Breast epithelium (tissue), 4 donors: ENCODE measurements at regions not wholly inside any gene's neighbourhood (a gene's known extent, or its start where the extent isn't known, plus 50 kb on each side); places are given as distances from the start of the nearest gene placed in this dataset.

Source experiments
- DNase-seq, 2 donors: peaks; one replicate each; pipeline ENCODE4 v3.0.0-alpha.2; 2019; ENCODE audit warnings: low spot score in 2 of 2
- H3K27ac ChIP-seq, 2 donors: fragments of 200-600 bp; sonication (generic) in 1 of 2; one replicate each; pipeline ENCODE4 v1.5.1; 2016 to 2019; ENCODE audit warnings: mild to moderate bottlenecking in 1 of 2
- H3K27me3 ChIP-seq, 2 donors: fragments of 200-600 bp; sonication (generic) in 1 of 2; one replicate each; pipeline versions ENCODE4 v1.5.1 to v1.6.0; 2017 to 2019; ENCODE audit warnings: control low read depth in 1 of 2, mild to moderate bottlenecking in 1 of 2
- H3K36me3 ChIP-seq: fragments of 200-600 bp; one replicate; pipeline ENCODE4 v1.5.1; 2019
- H3K4me1 ChIP-seq, 2 donors: fragments of 200-600 bp; sonication (generic); one replicate each; pipeline ENCODE4 v1.5.1; 2016 to 2019; ENCODE audit warnings: control low read depth in 1 of 2
- H3K4me3 ChIP-seq, 3 donors: fragments of 200-600 bp; sonication (generic); 1 replicate in 2 of 3; 2 replicates in 1 of 3; pipeline ENCODE4 v1.5.1; 2016 to 2019; ENCODE audit warnings: mild to moderate bottlenecking in 3 of 3, moderate library complexity in 2 of 3
- H3K9me3 ChIP-seq, 2 donors: fragments of 200-600 bp; sonication (generic) in 1 of 2; one replicate each; pipeline ENCODE4 v1.5.1; 2016 to 2019; ENCODE audit warnings: control low read depth in 1 of 2
- CTCF ChIP-seq, 3 donors: fragments of 450-650 bp; IDR thresholded peaks; one replicate each; pipeline ENCODE4 v1.5.1; 2016 to 2017; ENCODE audit warnings: antibody characterized with exemption in 3 of 3, mild to moderate bottlenecking in 3 of 3, moderate library complexity in 3 of 3
- POLR2A ChIP-seq: fragments of 450-650 bp; IDR thresholded peaks from one replicate; pipeline ENCODE4 v1.6.1; 2016; ENCODE audit warnings: antibody characterized with exemption, mild to moderate bottlenecking, moderate library complexity
- POLR2AphosphoS5 ChIP-seq, 3 donors: sonication (generic); formaldehyde crosslinking; IDR thresholded peaks; one replicate each; pipeline ENCODE4 v1.6.1; 2017; ENCODE audit warnings: antibody characterized with exemption in 3 of 3
- intact Hi-C: fragments of 100-400 bp; cut with DNase I; formaldehyde crosslinking; loops from one replicate; pipeline ENCODE4 v1.15.1; 2023; ENCODE audit warnings: low total_unique reads

DNA sequence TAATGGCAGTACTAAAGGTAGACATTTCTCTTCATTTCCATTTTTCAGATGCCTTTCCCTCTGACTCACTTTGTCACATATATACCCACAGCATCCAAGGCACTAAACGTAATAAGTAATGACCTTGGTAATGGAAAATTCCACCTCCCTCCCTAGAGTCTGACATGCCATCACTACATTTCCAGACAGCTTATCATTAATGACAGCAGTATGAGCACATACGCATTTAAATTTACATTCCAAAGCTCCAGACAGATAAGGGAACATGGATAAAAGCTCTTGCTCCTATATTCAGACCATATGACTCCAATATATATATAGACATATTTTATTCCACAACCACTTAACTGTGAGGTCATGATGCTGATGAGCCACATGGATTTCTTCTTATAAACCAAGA, 191.7 kb upstream of the GORAB start:
- Histone ChIP-seq H3K27me3 (no peaks in the 10 kb centered on the region), H3K4me3 (no peak overlapping the region), H3K9me3 (no peaks in the 10 kb centered on the region), H3K4me1 (no peaks in the 10 kb centered on the region), H3K27ac (no peak overlapping the region), H3K36me3 (no peaks in the 10 kb centered on the region)
- TF ChIP-seq CTCF (IDR thresholded peaks at IDR 0.05), result no peak
- TF ChIP-seq POLR2A, result no peak
- no peak for TF ChIP-seq POLR2AphosphoS5 (IDR thresholded peaks at IDR 0.05)
- DNase-seq, result no peak
- intact Hi-C loops, result no loop called here

- Histone ChIP-seq H3K4me1 (no peaks in the 10 kb centered on the region), H3K27me3 (no peaks in the 10 kb centered on the region), H3K4me3 (no peak overlapping the region), H3K9me3 (no peaks in the 10 kb centered on the region), H3K27ac (no peak overlapping the region), H3K36me3 (no peaks in the 10 kb centered on the region)
- DNase-seq, result no peak
- intact Hi-C loops, result no loop called here
- TF ChIP-seq CTCF (IDR thresholded peaks at IDR 0.05), result no peak
- TF ChIP-seq POLR2AphosphoS5 (IDR thresholded peaks at IDR 0.05), result no peak
Measured at GRCh38 chr1:170351366-170351946, 180.5 kb upstream of the GORAB start.

GRCh38 chr1:170354246-170354645, 177.7 kb upstream of the GORAB start:
- Histone ChIP-seq H3K36me3 (no peaks in the 10 kb centered on the region), H3K27ac (no peak overlapping the region), H3K4me1 (no peaks in the 10 kb centered on the region), H3K4me3 (no peak overlapping the region), H3K27me3 (no peaks in the 10 kb centered on the region), H3K9me3 (no peaks in the 10 kb centered on the region)
- no peak for DNase-seq
- intact Hi-C loops, result no loop called here
- no peak for TF ChIP-seq POLR2AphosphoS5 (IDR thresholded peaks at IDR 0.05)
- TF ChIP-seq CTCF (IDR thresholded peaks at IDR 0.05), result no peak
- no peak for TF ChIP-seq POLR2A

DNA sequence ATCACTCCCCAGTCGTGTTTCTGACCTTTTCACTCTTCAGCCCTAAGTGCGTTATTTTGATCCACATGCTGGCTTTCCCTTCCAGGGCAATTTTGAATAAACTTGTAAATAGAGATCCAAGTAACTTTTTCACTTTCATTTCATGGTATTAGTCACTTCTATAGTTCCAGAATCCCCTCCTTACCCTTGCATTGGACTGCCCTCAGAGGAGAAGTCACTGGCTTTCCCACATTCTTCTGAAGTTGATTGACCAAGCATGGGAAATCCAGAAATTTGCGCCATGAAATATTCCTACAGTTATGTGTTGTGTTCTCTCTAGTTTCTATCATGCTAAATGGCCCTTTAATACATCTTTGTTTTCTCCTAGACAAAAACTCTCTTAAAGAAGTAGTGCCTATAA, 177.3 kb upstream of the GORAB start:
- Histone ChIP-seq H3K36me3 (no peaks in the 10 kb centered on the region), H3K4me3 (no peak overlapping the region), H3K27ac (no peak overlapping the region), H3K9me3 (peaks cover 0 to 3% of the 10 kb centered on the region in 2 donors), H3K27me3 (no peaks in the 10 kb centered on the region), H3K4me1 (no peaks in the 10 kb centered on the region)
- intact Hi-C loops, result no loop called here
- TF ChIP-seq POLR2A (no peak), CTCF (IDR thresholded peaks at IDR 0.05) (no peak), POLR2AphosphoS5 (IDR thresholded peaks at IDR 0.05) (no peak)
- no peak for DNase-seq

DNA sequence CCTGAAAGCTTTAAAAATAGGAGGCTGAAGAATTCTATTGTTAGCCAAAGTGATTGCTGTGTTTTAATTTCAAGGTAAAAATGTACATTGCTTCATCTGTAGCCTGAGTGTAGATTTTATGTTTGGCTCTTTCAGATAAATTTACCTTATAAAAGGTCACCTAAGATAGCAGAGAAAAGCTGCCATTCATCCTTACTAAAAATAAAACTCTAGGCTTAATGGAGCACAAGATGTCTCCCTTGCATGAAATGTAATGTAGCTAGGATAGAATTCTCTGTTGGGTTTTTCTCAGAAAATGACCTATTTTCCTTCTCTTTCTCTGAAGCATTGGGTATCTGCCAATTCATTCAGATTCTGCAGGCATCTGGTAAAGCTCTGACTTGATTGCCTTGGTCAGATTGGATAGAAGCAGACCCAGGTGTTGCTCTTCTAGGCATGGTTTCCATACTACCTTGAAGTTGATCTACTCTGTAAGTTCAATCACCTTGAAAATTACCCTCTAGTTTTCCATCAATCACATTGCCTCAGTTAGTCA, 176.6 kb upstream of the GORAB start:
- intact Hi-C loops, result no loop called here
- H3K9me3 ChIP-seq, result peaks cover 0 to 7% of the 10 kb centered on the region in 2 donors
- TF ChIP-seq POLR2AphosphoS5 (IDR thresholded peaks at IDR 0.05), result no peak
- no peak for TF ChIP-seq POLR2A
- no peak for TF ChIP-seq CTCF (IDR thresholded peaks at IDR 0.05)
- H3K4me1 ChIP-seq, result no peaks in the 10 kb centered on the region
- H3K4me3 ChIP-seq, result no peak overlapping the region
- H3K36me3 ChIP-seq, result no peaks in the 10 kb centered on the region
- H3K27ac ChIP-seq, result no peak overlapping the region
- no peaks in the 10 kb centered on the region for H3K27me3 ChIP-seq
- DNase-seq, result no peak
